HepG2 (cell line): ENCODE measurements at regions not wholly inside any gene's neighbourhood (a gene's known extent, or its start where the extent isn't known, plus 50 kb on each side); places are given as distances from the start of the nearest gene placed in this dataset.

Experiments used
- ATAC-seq: fragments of 200-7000 bp; cut with Tn5 transposase; 3 replicates; pipeline ENCODE4 v1.9.1; 2020; ENCODE audit warnings: mild to moderate bottlenecking, moderate library complexity
- BruUV-seq: library from RNA; stranded (reverse); fragments of 400-500 nt; replicated peaks from 2 replicates; lab custom pipeline; 2021; lab: Mats Ljungman, UMichigan
- CTCF ChIA-PET: fragments of 300-600 bp; formaldehyde crosslinking; extraction: SDS; loops from one replicate; lab custom pipeline; 2021; ENCODE audit warnings: low total read pairs, inconsistent platforms, low intra/inter-chr PET ratio; lab: Yijun Ruan, JAX
- POLR2A ChIA-PET: fragments of 350-600 bp; sonication (Branson Sonifier 250); formaldehyde crosslinking; loops from one replicate; lab custom pipeline; 2020; ENCODE audit warnings: antibody characterized with exemption, inconsistent platforms; lab: Yijun Ruan, JAX
- DNase-seq: peaks from one replicate; pipeline ENCODE4 v3.0.0-alpha.2; 2015; ENCODE audit warnings: low spot score
- FAIRE-seq: peaks from 3 replicates; lab custom pipeline; 2011; peaks lifted over from hg19 to GRCh38; lab: Jason Lieb, UNC
- H2AFZ ChIP-seq: one replicate; pipeline ENCODE4 v1.6.1; 2011; ENCODE audit warnings: low read length, inconsistent platforms
- H3K27ac ChIP-seq: fragments of 300-600 bp; 3 replicates; pipeline ENCODE4 v1.8.0; 2011; ENCODE audit warnings: mixed run types, mild to moderate bottlenecking, mixed read lengths, low read length, inconsistent platforms; ENCODE audit not compliant: insufficient read depth; ENCODE audit errors: extremely low read length
- H3K27me3 ChIP-seq, 2 experiments: fragments of 200-600 bp in 1 of 2; 2 replicates in 1 of 2; 3 replicates in 1 of 2; pipeline versions ENCODE4 v1.6.0 to v1.8.0; 2011; ENCODE audit warnings: low read length in 2 of 2, mild to moderate bottlenecking in 2 of 2, moderate library complexity in 2 of 2, inconsistent platforms in 1 of 2; ENCODE audit not compliant: insufficient read depth in 2 of 2, control insufficient read depth in 1 of 2
- H3K36me3 ChIP-seq, 2 experiments: fragments of 200-600 bp in 1 of 2; replicated peaks in 1 of 2; 2 replicates in 1 of 2; 3 replicates in 1 of 2; pipeline versions ENCODE4 v1.5.1 to v1.8.0; 2011; ENCODE audit warnings: low read length in 2 of 2, inconsistent platforms in 1 of 2; ENCODE audit not compliant: insufficient read depth in 2 of 2, control insufficient read depth in 1 of 2
- H3K4me1 ChIP-seq: 2 replicates; pipeline ENCODE4 v1.5.1; 2012; ENCODE audit warnings: low read length, inconsistent platforms; ENCODE audit not compliant: insufficient read depth
- H3K4me2 ChIP-seq: 2 replicates; pipeline ENCODE4 v1.6.0; 2011; ENCODE audit warnings: low read depth, low read length, inconsistent platforms
- H3K4me3 ChIP-seq, 3 experiments: fragments of 200-600 bp in 1 of 3; sonication (generic), shearing (Covaris generic) in 1 of 3; replicated peaks in 1 of 3; 2 replicates each; pipeline ENCODE4 v1.5.1; 2011 to 2016; ENCODE audit warnings: low read length in 3 of 3, inconsistent platforms in 2 of 3, low read depth in 2 of 3, mild to moderate bottlenecking in 2 of 3, control low read depth in 1 of 3, mixed read lengths in 1 of 3; ENCODE audit not compliant: insufficient read depth in 1 of 3
- H3K79me2 ChIP-seq: one replicate; pipeline ENCODE4 v1.6.1; 2011; ENCODE audit warnings: low read length, inconsistent platforms; ENCODE audit not compliant: insufficient read depth
- H3K9ac ChIP-seq: 2 replicates; pipeline ENCODE4 v1.6.0; 2011; ENCODE audit warnings: mild to moderate bottlenecking, low read depth, low read length, inconsistent platforms; ENCODE audit not compliant: insufficient read depth
- H3K9me3 ChIP-seq: 2 replicates; pipeline ENCODE4 v1.5.1; 2012; ENCODE audit warnings: mild to moderate bottlenecking, low read length
- H4K20me1 ChIP-seq: 2 replicates; pipeline ENCODE4 v1.6.0; 2011; ENCODE audit warnings: inconsistent platforms, mild to moderate bottlenecking, low read length, moderate library complexity; ENCODE audit not compliant: insufficient read depth
- AGO1 ChIP-seq: fragments of 200-400 bp; formaldehyde crosslinking; IDR thresholded peaks from 2 replicates; pipeline ENCODE4 v1.6.1; 2017; ENCODE audit warnings: mild to moderate bottlenecking, low read depth, low read length, moderate library complexity; ENCODE audit not compliant: poor library complexity, severe bottlenecking
- E2F1 ChIP-seq: sonication (generic); formaldehyde crosslinking; IDR thresholded peaks from 2 replicates; pipeline ENCODE4 v1.5.0; 2020; ENCODE audit warnings: missing genetic modification reagents
- EZH2 ChIP-seq: conservative IDR thresholded peaks from 2 replicates; pipeline ENCODE4 v1.6.1; 2012; ENCODE audit warnings: mild to moderate bottlenecking, low read depth, low read length, moderate library complexity
- HHEX ChIP-seq: IDR thresholded peaks from 2 replicates; pipeline ENCODE4 v1.6.1; 2016; ENCODE audit warnings: control low read depth
- HNRNPH1 ChIP-seq: fragments of 200-400 bp; formaldehyde crosslinking; optimal IDR thresholded peaks from 2 replicates; pipeline ENCODE3; 2017; ENCODE audit warnings: mild to moderate bottlenecking, low read depth, low read length
- KLF11 ChIP-seq: IDR thresholded peaks from 2 replicates; pipeline ENCODE4 v1.6.1; 2016; ENCODE audit warnings: missing compliant biosample characterization
- KLF6 ChIP-seq: IDR thresholded peaks from 2 replicates; pipeline ENCODE4 v1.8.0; 2016; ENCODE audit warnings: missing biosample characterization, missing genetic modification reagents
- MAF1 ChIP-seq: sonication (generic); formaldehyde crosslinking; IDR thresholded peaks from 2 replicates; pipeline ENCODE4 v1.5.0; 2020; ENCODE audit warnings: missing genetic modification reagents, borderline replicate concordance
- MLLT10 ChIP-seq: sonication (generic); formaldehyde crosslinking; IDR thresholded peaks from 2 replicates; pipeline ENCODE4 v1.4.0; 2020; ENCODE audit warnings: missing genetic modification reagents
- MZF1 ChIP-seq: sonication (generic); formaldehyde crosslinking; IDR thresholded peaks from 2 replicates; pipeline ENCODE4 v1.8.1; 2023; ENCODE audit warnings: mild to moderate bottlenecking, missing genetic modification reagents, borderline replicate concordance
- NONO ChIP-seq, 2 experiments: fragments of 450-650 bp in 1 of 2; sonication (generic) in 1 of 2; formaldehyde crosslinking in 1 of 2; IDR thresholded peaks in 1 of 2; conservative IDR thresholded peaks in 1 of 2; 2 replicates each; pipeline versions ENCODE4 v1.6.1 to v1.8.0; 2017 to 2022; ENCODE audit warnings: mild to moderate bottlenecking in 1 of 2, missing genetic modification reagents in 1 of 2, moderate library complexity in 1 of 2
- ZMYM3 ChIP-seq: sonication (generic); formaldehyde crosslinking; IDR thresholded peaks from 2 replicates; pipeline ENCODE4 v1.5.1; 2020; ENCODE audit warnings: mild to moderate bottlenecking, missing genetic modification reagents
- ZMYM4 ChIP-seq: sonication (generic); formaldehyde crosslinking; IDR thresholded peaks from 2 replicates; pipeline ENCODE4 v1.8.1; 2023; ENCODE audit warnings: mild to moderate bottlenecking, missing genetic modification reagents
- ZNF326 ChIP-seq: sonication (generic); formaldehyde crosslinking; IDR thresholded peaks from 2 replicates; pipeline ENCODE4 v1.4.0; 2020; ENCODE audit warnings: missing genetic modification reagents, borderline replicate concordance
- ZNF337 ChIP-seq: sonication (generic); formaldehyde crosslinking; IDR thresholded peaks from 2 replicates; pipeline ENCODE4 v1.5.1; 2020; ENCODE audit warnings: missing genetic modification reagents, low read depth, mild to moderate bottlenecking, borderline replicate concordance
- ZNF432 ChIP-seq: sonication (generic); formaldehyde crosslinking; IDR thresholded peaks from 2 replicates; pipeline ENCODE4 v1.5.0; 2020; ENCODE audit warnings: missing genetic modification reagents, mild to moderate bottlenecking, borderline replicate concordance
- ZNF800 ChIP-seq: sonication (generic); formaldehyde crosslinking; IDR thresholded peaks from 2 replicates; pipeline ENCODE4 v1.4.0; 2020; ENCODE audit warnings: missing genetic modification reagents
- ZNF850 ChIP-seq: sonication (generic); formaldehyde crosslinking; conservative IDR thresholded peaks from 2 replicates; pipeline ENCODE4 v1.9.0; 2021; ENCODE audit warnings: mild to moderate bottlenecking, missing genetic modification reagents
- ZSCAN5A ChIP-seq: sonication (generic); formaldehyde crosslinking; IDR thresholded peaks from 2 replicates; pipeline ENCODE4 v1.8.0; 2022; ENCODE audit warnings: mild to moderate bottlenecking, missing genetic modification reagents, borderline replicate concordance
- WGBS: methylation state at CpG from one replicate; pipeline ENCODE4 v1.1.6; 2017; ENCODE audit warnings: low lambda C conversion rate; 5-methylcytosine and 5-hydroxymethylcytosine counted together
- in situ Hi-C: cut with HindIII; loops from 2 replicates; pipeline ENCODE4 v1.10.0; 2017; ENCODE audit warnings: low pct_unique_long_range_greater_than_20kb; ENCODE audit not compliant: extremely low pct_ligation_motif_present
- intact Hi-C: fragments of 100-400 bp; cut with micrococcal nuclease; formaldehyde crosslinking; loops from one replicate; pipeline ENCODE4 v1.10.0; 2022; ENCODE audit not compliant: unreplicated experiment

- no peaks in the 10 kb centered on the region for H3K27me3 ChIP-seq
- POLR2A ChIA-PET: no interaction called here
- CTCF ChIA-PET: no interaction called here
- FAIRE-seq (no peak), ATAC-seq (no peak), DNase-seq (no peak)
- no peaks in the 10 kb centered on the region for H3K36me3 ChIP-seq
- H3K4me1 ChIP-seq: no peaks in the 10 kb centered on the region
- no peak overlapping the region for H2AFZ ChIP-seq
- no peak overlapping the region for H3K4me3 ChIP-seq
- H3K27ac ChIP-seq: no peak overlapping the region
- BruUV-seq: no TSS peak
- in situ Hi-C loops: no loop called here
- H3K9ac ChIP-seq: no peak overlapping the region
- intact Hi-C loops: no loop called here
- TF ChIP-seq ZMYM3 (CRISPR knock-in tag): no peak
- no peak for TF ChIP-seq ZMYM4 (CRISPR knock-in tag)
- no peak for TF ChIP-seq KLF11 (CRISPR knock-in tag)
- no peak for TF ChIP-seq NONO (IDR thresholded peaks at IDR 0.05)
- no peak for TF ChIP-seq NONO (CRISPR knock-in tag; conservative IDR thresholded peaks at IDR 0.05)
- no peak for TF ChIP-seq AGO1
- no peak for TF ChIP-seq ZNF432 (CRISPR knock-in tag)
- no peak for TF ChIP-seq HHEX
- TF ChIP-seq ZNF850 (CRISPR knock-in tag): no peak
- no peak for TF ChIP-seq HNRNPH1
- no peak for TF ChIP-seq MLLT10 (CRISPR knock-in tag)
- TF ChIP-seq MAF1 (CRISPR knock-in tag): no peak
- no peak for TF ChIP-seq ZSCAN5A
- no peak for TF ChIP-seq ZNF800 (CRISPR knock-in tag)
- no peak for TF ChIP-seq EZH2
- TF ChIP-seq KLF6 (CRISPR knock-in tag): no peak
- no peak for TF ChIP-seq ZNF326 (CRISPR knock-in tag)
- TF ChIP-seq E2F1 (CRISPR knock-in tag): no peak
- no peak for TF ChIP-seq ZNF337 (CRISPR knock-in tag)
- no peak for TF ChIP-seq MZF1 (CRISPR knock-in tag)
- WGBS: under 1% methylated on average over 5 of the region's 5 CpGs
- no peak overlapping the region for H3K4me2 ChIP-seq
- H4K20me1 ChIP-seq: no peaks in the 10 kb centered on the region
- no peaks in the 10 kb centered on the region for H3K79me2 ChIP-seq
- peaks cover 34% of the 10 kb centered on the region for H3K9me3 ChIP-seq
Observed at GRCh38 chr7:13532028-13532753, 457.3 kb downstream of the ETV1 start.
